AG04449 (cell line): ENCODE measurements at regions not wholly inside any gene's neighbourhood (a gene's known extent, or its start where the extent isn't known, plus 50 kb on each side); places are given as distances from the start of the nearest gene placed in this dataset.
"Not testable (repeated sequence)": the region's sequence is repeated elsewhere in the genome, so short reads cannot be mapped to it uniquely, and the experiment has no call there.

Experiments
- CTCF ChIA-PET: fragments of 350-600 bp; formaldehyde crosslinking; extraction: SDS; loops from one replicate; lab custom pipeline; 2021; ENCODE audit warnings: antibody characterized with exemption; lab: Yijun Ruan, JAX
- POLR2A ChIA-PET: fragments of 400-600, 350-600 bp; formaldehyde crosslinking; extraction: SDS; loops from one replicate; lab custom pipeline; 2020; ENCODE audit warnings: antibody characterized with exemption, inconsistent platforms; lab: Yijun Ruan, JAX
- DNase-seq: peaks from one replicate; pipeline ENCODE4 v3.0.0-alpha.2; 2010; ENCODE audit warnings: low read depth, low spot score
- H3K4me3 ChIP-seq: 2 replicates; pipeline ENCODE4 v1.5.1; 2011; ENCODE audit warnings: low read depth, mild to moderate bottlenecking, control low read depth, low read length
- TF ChIP-seq, protein P1 (sequence below): IDR thresholded peaks from one replicate; pipeline ENCODE4 v1.5.1; 2011; ENCODE audit warnings: mild to moderate bottlenecking, moderate library complexity, low read length, control low read depth, inconsistent platforms; ENCODE audit not compliant: insufficient read depth; ENCODE audit errors: missing control alignments

DNA sequence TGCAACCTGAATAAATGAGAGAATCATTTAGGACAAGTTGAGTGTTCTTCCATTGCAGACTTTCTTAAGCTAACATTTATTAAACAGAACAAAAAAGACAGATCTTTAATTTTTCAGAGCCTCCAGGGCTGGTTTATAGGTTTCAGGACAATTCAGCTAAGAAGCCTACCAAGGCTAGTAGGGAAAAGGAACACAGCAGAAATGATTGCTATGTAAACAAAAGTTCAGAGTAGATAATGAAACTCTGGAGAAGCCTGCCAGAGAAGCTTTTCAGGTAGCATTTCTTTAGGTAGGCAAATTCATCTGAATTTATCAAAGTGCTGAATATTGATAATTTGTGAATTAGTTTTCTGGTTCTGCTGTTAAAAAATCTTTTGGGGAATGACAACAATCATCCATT is 264.2 kb downstream of the DEPDC1B start:
- H3K4me3 ChIP-seq, result no peak overlapping the region
- TF ChIP-seq, protein P1, sequence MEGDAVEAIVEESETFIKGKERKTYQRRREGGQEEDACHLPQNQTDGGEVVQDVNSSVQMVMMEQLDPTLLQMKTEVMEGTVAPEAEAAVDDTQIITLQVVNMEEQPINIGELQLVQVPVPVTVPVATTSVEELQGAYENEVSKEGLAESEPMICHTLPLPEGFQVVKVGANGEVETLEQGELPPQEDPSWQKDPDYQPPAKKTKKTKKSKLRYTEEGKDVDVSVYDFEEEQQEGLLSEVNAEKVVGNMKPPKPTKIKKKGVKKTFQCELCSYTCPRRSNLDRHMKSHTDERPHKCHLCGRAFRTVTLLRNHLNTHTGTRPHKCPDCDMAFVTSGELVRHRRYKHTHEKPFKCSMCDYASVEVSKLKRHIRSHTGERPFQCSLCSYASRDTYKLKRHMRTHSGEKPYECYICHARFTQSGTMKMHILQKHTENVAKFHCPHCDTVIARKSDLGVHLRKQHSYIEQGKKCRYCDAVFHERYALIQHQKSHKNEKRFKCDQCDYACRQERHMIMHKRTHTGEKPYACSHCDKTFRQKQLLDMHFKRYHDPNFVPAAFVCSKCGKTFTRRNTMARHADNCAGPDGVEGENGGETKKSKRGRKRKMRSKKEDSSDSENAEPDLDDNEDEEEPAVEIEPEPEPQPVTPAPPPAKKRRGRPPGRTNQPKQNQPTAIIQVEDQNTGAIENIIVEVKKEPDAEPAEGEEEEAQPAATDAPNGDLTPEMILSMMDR, result no peak
- ChIA-PET CTCF (no interaction called here), POLR2A (no interaction called here)
- DNase-seq, result no peak

DNA sequence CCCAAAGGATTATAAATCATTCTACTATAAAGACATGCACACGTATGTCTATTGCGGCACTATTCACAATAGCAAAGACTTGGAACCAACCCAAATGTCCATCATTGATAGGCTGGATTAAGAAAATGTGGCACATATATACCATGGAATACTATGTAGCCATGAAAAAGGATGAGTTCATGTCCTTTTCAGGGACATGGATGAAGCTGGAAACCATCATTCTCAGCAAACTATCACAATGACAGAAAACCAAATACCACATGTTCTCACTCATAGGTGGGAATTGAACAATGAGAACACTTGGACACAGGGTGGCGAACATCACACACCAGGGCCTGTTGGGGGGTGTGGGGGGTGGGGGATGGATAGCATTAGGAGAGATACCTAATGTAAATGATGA is 273.8 kb downstream of the DEPDC1B start:
- H3K4me3 ChIP-seq, POLR2A ChIA-PET, DNase-seq, CTCF ChIA-PET: not testable (repeated sequence)

- POLR2A ChIA-PET, DNase-seq, CTCF ChIA-PET, H3K4me3 ChIP-seq: not testable (repeated sequence)
Observed at GRCh38 chr5:60420773-60421172, 279.2 kb downstream of the DEPDC1B start.

DNA sequence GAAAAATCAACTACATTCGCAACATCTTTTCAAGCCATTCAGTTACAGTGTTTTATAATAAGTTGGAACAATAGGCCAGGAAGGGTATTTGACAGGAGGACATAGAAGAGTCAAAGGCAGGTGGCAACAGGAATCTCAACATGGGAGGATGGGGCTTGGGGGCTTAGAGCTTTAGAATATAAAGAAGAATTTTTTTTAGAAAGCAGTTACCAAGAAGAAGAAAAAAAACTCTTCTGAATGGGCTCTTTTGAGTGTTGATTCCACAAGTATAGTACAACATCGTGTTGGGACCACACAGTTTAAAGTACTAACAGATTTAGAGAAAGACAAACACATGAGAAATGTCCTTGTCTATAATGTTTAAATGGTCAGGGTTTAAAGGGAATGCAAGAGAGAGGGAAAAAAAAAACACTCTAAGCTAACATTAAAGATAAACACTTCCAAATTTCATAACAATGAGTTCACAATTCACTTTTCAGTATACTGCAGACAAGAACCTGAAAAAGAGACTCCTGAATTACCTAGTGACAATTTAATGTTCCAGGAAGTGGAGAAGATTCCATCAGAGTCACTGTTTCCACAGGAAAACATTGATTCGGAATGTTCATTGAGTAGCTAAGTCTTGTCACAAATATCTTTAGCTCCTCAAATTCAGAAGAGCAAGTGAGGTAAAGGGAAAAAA is 282.3 kb downstream of the DEPDC1B start:
- ChIA-PET CTCF (no interaction called here), POLR2A (no interaction called here)
- TF ChIP-seq, protein P1, result no peak
- no peak overlapping the region for H3K4me3 ChIP-seq
- DNase-seq, result no peak

DNA sequence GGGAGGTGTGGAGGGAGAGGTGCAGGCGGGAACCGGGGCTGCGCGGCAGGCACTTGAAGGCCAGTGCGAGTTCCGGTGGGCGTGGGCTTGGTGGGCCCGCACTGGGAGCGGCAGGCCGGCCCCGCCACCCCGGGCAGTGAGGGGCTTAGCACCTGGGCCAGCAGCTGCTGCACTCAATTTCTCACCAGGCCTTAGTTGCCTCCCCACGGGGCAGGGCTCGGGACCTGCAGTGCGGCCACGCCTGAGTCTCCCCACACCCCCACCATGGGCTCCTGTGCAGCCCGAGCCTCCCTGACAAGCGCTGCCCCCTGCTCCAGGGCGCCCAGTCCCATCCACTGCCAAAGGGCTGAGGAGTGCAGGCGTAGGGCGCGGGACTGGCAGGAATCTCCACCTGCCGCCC is 284.5 kb downstream of the DEPDC1B start:
- TF ChIP-seq, protein P1, result no peak
- no peak overlapping the region for H3K4me3 ChIP-seq
- ChIA-PET CTCF (no interaction called here), POLR2A (no interaction called here)
- no peak for DNase-seq

- DNase-seq, result no peak
- ChIA-PET CTCF (no interaction called here), POLR2A (no interaction called here)
- TF ChIP-seq, protein P1, result no peak
- no peak overlapping the region for H3K4me3 ChIP-seq
Observed at GRCh38 chr5:60410427-60410826, 289.5 kb downstream of the DEPDC1B start.

GRCh38 chr5:60404171-60404570 is 295.8 kb downstream of the DEPDC1B start:
- CTCF ChIA-PET, result no interaction called here
- no peak overlapping the region for H3K4me3 ChIP-seq
- TF ChIP-seq, protein P1, result no peak
- no peak for DNase-seq
- POLR2A ChIA-PET, result no interaction called here
